MCF 10A (cell line): ENCODE measurements at regions not wholly inside any gene's neighbourhood (a gene's known extent, or its start where the extent isn't known, plus 50 kb on each side); places are given as distances from the start of the nearest gene placed in this dataset.
A peak's percentile ranks its signal among the peaks of the same experiment; 100 is the strongest.

Source experiments
- BruUV-seq: library from RNA; stranded (reverse); fragments of 400-500 nt; replicated peaks from 2 replicates; lab custom pipeline; 2021; lab: Mats Ljungman, UMichigan
- CTCF ChIA-PET: fragments of 300-600 bp; sonication (Branson Sonifier 250); formaldehyde crosslinking; extraction: SDS; loops from one replicate; lab custom pipeline; 2021; ENCODE audit warnings: antibody characterized with exemption, inconsistent platforms; lab: Yijun Ruan, JAX
- POLR2A ChIA-PET: fragments of 300-600, 350-650 bp; sonication (Branson Sonifier 250); formaldehyde crosslinking; extraction: SDS; loops from one replicate; lab custom pipeline; 2020; ENCODE audit warnings: antibody characterized with exemption, inconsistent platforms; lab: Yijun Ruan, JAX
- DNase-seq: peaks from one replicate; pipeline ENCODE4 v3.0.0-alpha.2; 2018; ENCODE audit not compliant: unreplicated experiment
- H3K27ac Mint-ChIP-seq: one replicate; pipeline ENCODE4 v1.8.0; 2022; ENCODE audit warnings: mild to moderate bottlenecking, low read depth, mixed read lengths; ENCODE audit not compliant: unreplicated experiment
- H3K27me3 Mint-ChIP-seq: one replicate; pipeline ENCODE4 v1.8.0; 2022; ENCODE audit warnings: mixed read lengths; ENCODE audit not compliant: insufficient read depth, unreplicated experiment
- H3K36me3 Mint-ChIP-seq: one replicate; pipeline ENCODE4 v1.8.0; 2022; ENCODE audit warnings: mild to moderate bottlenecking, moderate library complexity, mixed read lengths; ENCODE audit not compliant: insufficient read depth, unreplicated experiment
- H3K4me1 Mint-ChIP-seq: one replicate; pipeline ENCODE4 v1.8.0; 2022; ENCODE audit warnings: mixed read lengths; ENCODE audit not compliant: insufficient read depth, unreplicated experiment
- H3K4me3 Mint-ChIP-seq: one replicate; pipeline ENCODE4 v1.8.0; 2022; ENCODE audit warnings: mild to moderate bottlenecking, moderate library complexity, mixed read lengths; ENCODE audit not compliant: unreplicated experiment
- H3K9me3 Mint-ChIP-seq: one replicate; pipeline ENCODE4 v1.8.0; 2022; ENCODE audit warnings: mixed read lengths; ENCODE audit not compliant: unreplicated experiment
- intact Hi-C: fragments of 100-400 bp; cut with micrococcal nuclease; formaldehyde crosslinking; loops from 2 replicates; pipeline ENCODE4 v1.14.1; 2022
- TF ChIP-seq, protein P1 (sequence below): fragments of 200-600 bp; IDR thresholded peaks from one replicate; pipeline ENCODE4 v1.8.0; 2022; ENCODE audit warnings: antibody characterized with exemption, mild to moderate bottlenecking; ENCODE audit not compliant: unreplicated experiment

DNA sequence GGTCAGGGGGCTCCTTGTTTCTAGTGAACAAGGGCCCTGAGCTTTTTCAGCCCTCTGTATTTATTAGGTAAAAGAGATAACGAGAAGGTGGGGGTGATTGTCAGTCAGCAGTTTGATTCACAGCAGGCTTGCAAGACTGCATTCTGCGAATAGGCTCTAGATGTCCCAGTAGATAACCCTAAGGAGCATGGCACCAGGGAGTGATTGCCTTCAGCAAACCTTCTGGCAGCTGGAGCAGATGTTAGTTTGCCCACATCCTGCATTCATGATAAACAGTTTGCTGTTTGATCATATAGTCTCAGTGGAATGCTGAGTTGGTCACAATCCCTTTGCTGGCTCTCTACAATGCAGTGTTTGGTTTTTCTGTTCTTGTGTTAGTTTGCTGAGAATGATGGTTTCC, 161.3 kb upstream of the GADL1 start:
- Mint-ChIP-seq H3K36me3 (no peaks in the 10 kb centered on the region), H3K27ac (no peak overlapping the region), H3K4me1 (peaks cover 7% of the 10 kb centered on the region), H3K27me3 (no peaks in the 10 kb centered on the region), H3K9me3 (peaks cover 17% of the 10 kb centered on the region), H3K4me3 (no peak overlapping the region)
- no TSS peak for BruUV-seq
- POLR2A ChIA-PET, result interaction anchor here (0.7 to 2.5 kb wide), 2 partner anchors 11 to 245 kb away, joined by 3 to 15 read pairs; no protein-coding TSS in a partner anchor
- CTCF ChIA-PET, result interaction anchor here (0.6 kb wide), 1 partner anchor 47 kb away, joined by 3 read pairs; no protein-coding TSS in a partner anchor
- DNase-seq, result no peak
- intact Hi-C loops, result no loop called here
- TF ChIP-seq, protein P1, sequence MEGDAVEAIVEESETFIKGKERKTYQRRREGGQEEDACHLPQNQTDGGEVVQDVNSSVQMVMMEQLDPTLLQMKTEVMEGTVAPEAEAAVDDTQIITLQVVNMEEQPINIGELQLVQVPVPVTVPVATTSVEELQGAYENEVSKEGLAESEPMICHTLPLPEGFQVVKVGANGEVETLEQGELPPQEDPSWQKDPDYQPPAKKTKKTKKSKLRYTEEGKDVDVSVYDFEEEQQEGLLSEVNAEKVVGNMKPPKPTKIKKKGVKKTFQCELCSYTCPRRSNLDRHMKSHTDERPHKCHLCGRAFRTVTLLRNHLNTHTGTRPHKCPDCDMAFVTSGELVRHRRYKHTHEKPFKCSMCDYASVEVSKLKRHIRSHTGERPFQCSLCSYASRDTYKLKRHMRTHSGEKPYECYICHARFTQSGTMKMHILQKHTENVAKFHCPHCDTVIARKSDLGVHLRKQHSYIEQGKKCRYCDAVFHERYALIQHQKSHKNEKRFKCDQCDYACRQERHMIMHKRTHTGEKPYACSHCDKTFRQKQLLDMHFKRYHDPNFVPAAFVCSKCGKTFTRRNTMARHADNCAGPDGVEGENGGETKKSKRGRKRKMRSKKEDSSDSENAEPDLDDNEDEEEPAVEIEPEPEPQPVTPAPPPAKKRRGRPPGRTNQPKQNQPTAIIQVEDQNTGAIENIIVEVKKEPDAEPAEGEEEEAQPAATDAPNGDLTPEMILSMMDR, result no peak

DNA sequence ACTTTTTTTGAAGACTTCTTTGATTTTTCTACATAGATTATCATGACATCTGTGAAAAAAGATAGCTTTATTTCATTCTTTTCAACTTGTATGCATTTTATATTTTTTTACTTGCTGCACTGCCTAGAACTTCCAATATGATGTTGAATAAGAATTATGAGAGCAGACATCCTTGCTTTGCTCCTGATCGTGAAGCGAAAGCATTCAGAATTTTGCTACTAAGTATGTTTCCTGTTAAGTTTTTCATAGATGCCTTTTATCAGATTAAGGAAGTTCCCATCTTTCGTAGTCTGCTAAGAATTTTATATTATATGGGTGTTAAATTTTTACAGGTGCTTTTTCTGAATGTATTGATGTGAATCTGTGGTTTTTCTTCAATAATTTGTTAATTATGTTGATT, 163.4 kb upstream of the GADL1 start:
- TF ChIP-seq, protein P1, result no peak
- Mint-ChIP-seq H3K36me3 (no peaks in the 10 kb centered on the region), H3K4me3 (no peak overlapping the region), H3K27me3 (no peaks in the 10 kb centered on the region), H3K4me1 (peaks cover 7% of the 10 kb centered on the region), H3K9me3 (peaks cover 11% of the 10 kb centered on the region), H3K27ac (no peak overlapping the region)
- ChIA-PET POLR2A (interaction anchor here (1.6 to 2.5 kb wide), 2 partner anchors 9 to 16 kb away, joined by 3 to 15 read pairs; no protein-coding TSS in a partner anchor), CTCF (no interaction called here)
- intact Hi-C loops, result no loop called here
- no TSS peak for BruUV-seq
- DNase-seq, result no peak

DNA sequence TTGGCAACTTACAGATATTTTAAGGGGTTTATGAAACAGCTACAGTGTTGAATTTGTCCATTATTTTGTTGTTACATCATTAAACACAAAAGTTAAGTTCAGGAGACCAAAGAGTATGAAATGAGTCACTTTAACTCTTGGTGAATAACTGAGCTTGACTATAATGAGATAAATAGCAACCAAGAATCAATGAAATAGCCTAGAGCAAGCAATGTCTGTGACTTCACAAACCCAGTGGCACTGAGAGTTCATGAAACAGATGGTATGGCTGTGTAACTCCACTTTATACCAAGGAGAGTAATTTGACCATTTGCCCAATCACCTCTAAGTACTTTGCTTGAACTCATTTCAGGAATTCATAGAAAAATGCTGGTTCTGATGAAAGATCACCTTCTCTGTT, 169.6 kb upstream of the GADL1 start:
- ChIA-PET POLR2A (interaction anchor here (0.7 to 3.4 kb wide), 6 partner anchors 13 to 475 kb away, joined by 3 to 23 read pairs (median 6); no protein-coding TSS in a partner anchor), CTCF (interaction anchor here (0.7 to 1.0 kb wide), 5 partner anchors 32 to 1079 kb away, joined by 3 to 4 read pairs (median 3); no protein-coding TSS in a partner anchor)
- Mint-ChIP-seq H3K9me3 (peaks cover 7% of the 10 kb centered on the region), H3K27me3 (no peaks in the 10 kb centered on the region), H3K27ac (peak overlapping the region; percentile 54), H3K4me1 (peaks cover 43% of the 10 kb centered on the region), H3K4me3 (no peak overlapping the region), H3K36me3 (no peaks in the 10 kb centered on the region)
- TF ChIP-seq, protein P1, result no peak
- BruUV-seq, result no TSS peak
- DNase-seq, result no peak
- intact Hi-C loops, result no loop called here

GRCh38 chr3:31065765-31066164, 171.3 kb upstream of the GADL1 start:
- H3K9me3 Mint-ChIP-seq, result peaks cover 5% of the 10 kb centered on the region
- no peaks in the 10 kb centered on the region for H3K27me3 Mint-ChIP-seq
- no peak overlapping the region for H3K4me3 Mint-ChIP-seq
- no peak for DNase-seq
- no TSS peak for BruUV-seq
- peak overlapping the region; percentile 42 for H3K27ac Mint-ChIP-seq
- POLR2A ChIA-PET, result interaction anchor here (0.6 to 4.4 kb wide), 12 partner anchors 9 to 466 kb away, joined by 3 to 65 read pairs (median 4); partner anchors contain the start of gene STT3B
- TF ChIP-seq, protein P1, result no peak
- intact Hi-C loops, result loop anchor here (2.0 kb wide), 1 partner anchor 41 kb away; no protein-coding TSS in a partner anchor
- peaks cover 43% of the 10 kb centered on the region for H3K4me1 Mint-ChIP-seq
- CTCF ChIA-PET, result interaction anchor here (0.7 kb wide), 1 partner anchor 40 kb away, joined by 4 read pairs; no protein-coding TSS in a partner anchor
- H3K36me3 Mint-ChIP-seq, result no peaks in the 10 kb centered on the region
